Stromal cell of bone marrow (primary cell): ENCODE measurements at regions not wholly inside any gene's neighbourhood (a gene's known extent, or its start where the extent isn't known, plus 50 kb on each side); places are given as distances from the start of the nearest gene placed in this dataset.

Source experiments
- DNase-seq: peaks from one replicate; pipeline ENCODE4 v3.0.0-alpha.2; 2012; ENCODE audit warnings: low read depth

GRCh38 chr7:26458466-26459145 is 166.9 kb downstream of the SNX10 start:
- DNase-seq, result no peak

- no peak for DNase-seq
Measured at GRCh38 chr7:26459540-26460193, 168.0 kb downstream of the SNX10 start.

GRCh38 chr7:26460351-26461085 is 168.9 kb downstream of the SNX10 start:
- no peak for DNase-seq

- no peak for DNase-seq
Measured at GRCh38 chr7:26461518-26461917, 169.9 kb downstream of the SNX10 start.

GRCh38 chr7:26466007-26466406 is 174.3 kb downstream of the SNX10 start:
- no peak for DNase-seq

GRCh38 chr7:26467104-26467503 is 175.4 kb downstream of the SNX10 start:
- no peak for DNase-seq

GRCh38 chr7:26467541-26467940 is 175.9 kb downstream of the SNX10 start:
- DNase-seq, result no peak

- no peak for DNase-seq
Measured at GRCh38 chr7:26468625-26469024, 177.0 kb downstream of the SNX10 start.

GRCh38 chr7:26469188-26469587 is 177.5 kb downstream of the SNX10 start:
- DNase-seq, result no peak

- DNase-seq, result no peak
Measured at GRCh38 chr7:26470691-26471090, 179.0 kb downstream of the SNX10 start.

- no peak for DNase-seq
Measured at GRCh38 chr7:26471306-26472075, 179.8 kb downstream of the SNX10 start.

GRCh38 chr7:26472971-26473370 is 181.3 kb downstream of the SNX10 start:
- no peak for DNase-seq

GRCh38 chr7:26476271-26476670 is 184.6 kb downstream of the SNX10 start:
- no peak for DNase-seq

- DNase-seq, result no peak
Measured at GRCh38 chr7:26477381-26477990, 185.8 kb downstream of the SNX10 start.

GRCh38 chr7:26478550-26478949 is 186.9 kb downstream of the SNX10 start:
- no peak for DNase-seq

- DNase-seq, result no peak
Measured at GRCh38 chr7:26479581-26479980, 187.9 kb downstream of the SNX10 start.

GRCh38 chr7:26480156-26480555 is 188.5 kb downstream of the SNX10 start:
- DNase-seq, result no peak

- DNase-seq, result no peak
Measured at GRCh38 chr7:26482927-26483326, 191.3 kb downstream of the SNX10 start.

GRCh38 chr7:26483843-26484242 is 192.2 kb downstream of the SNX10 start:
- no peak for DNase-seq

GRCh38 chr7:26485367-26485934 is 193.8 kb downstream of the SNX10 start:
- DNase-seq, result peak; percentile 10

- DNase-seq, result no peak
Measured at GRCh38 chr7:26486153-26486552, 194.5 kb downstream of the SNX10 start.
